ENCODE measurements at regions not wholly inside any gene's neighbourhood (a gene's known extent, or its start where the extent isn't known, plus 50 kb on each side); places are given as distances from the start of the nearest gene placed in this dataset.
A peak's percentile ranks its signal among the peaks of the same experiment; 100 is the strongest.

DNA sequence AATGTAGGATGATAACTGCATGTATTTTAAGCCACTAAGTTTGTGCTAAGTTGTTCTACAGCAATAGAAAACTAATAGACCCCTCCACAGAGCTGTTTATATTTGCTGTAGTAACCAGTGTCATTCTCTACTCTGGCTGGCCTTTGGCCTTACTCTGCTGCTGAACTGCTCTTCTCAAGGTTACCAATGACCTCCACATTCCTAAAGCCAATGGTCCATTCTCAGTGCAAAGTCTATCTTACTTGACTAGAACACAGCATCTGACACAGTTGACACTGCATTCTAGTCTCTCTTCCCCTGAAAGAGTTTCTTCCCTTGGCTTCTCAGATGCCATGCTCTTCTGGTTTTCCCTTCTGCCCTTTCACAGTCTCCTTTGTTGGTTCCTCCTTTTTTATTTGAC lies 154.8 kb upstream of the CRY1 start (continued):
- no peak for TF ChIP-seq FOXP1 (IDR thresholded peaks at IDR 0.05)
- TF ChIP-seq FOXP1 (CRISPR knock-in tag; IDR thresholded peaks at IDR 0.05) = no peak
- no peak for TF ChIP-seq ISX (CRISPR knock-in tag; conservative IDR thresholded peaks at IDR 0.05)
- TF ChIP-seq, protein P1, sequence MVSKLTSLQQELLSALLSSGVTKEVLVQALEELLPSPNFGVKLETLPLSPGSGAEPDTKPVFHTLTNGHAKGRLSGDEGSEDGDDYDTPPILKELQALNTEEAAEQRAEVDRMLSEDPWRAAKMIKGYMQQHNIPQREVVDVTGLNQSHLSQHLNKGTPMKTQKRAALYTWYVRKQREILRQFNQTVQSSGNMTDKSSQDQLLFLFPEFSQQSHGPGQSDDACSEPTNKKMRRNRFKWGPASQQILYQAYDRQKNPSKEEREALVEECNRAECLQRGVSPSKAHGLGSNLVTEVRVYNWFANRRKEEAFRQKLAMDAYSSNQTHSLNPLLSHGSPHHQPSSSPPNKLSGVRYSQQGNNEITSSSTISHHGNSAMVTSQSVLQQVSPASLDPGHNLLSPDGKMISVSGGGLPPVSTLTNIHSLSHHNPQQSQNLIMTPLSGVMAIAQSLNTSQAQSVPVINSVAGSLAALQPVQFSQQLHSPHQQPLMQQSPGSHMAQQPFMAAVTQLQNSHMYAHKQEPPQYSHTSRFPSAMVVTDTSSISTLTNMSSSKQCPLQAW (CRISPR knock-in tag; IDR thresholded peaks at IDR 0.05) = no peak
- TF ChIP-seq, protein P2, sequence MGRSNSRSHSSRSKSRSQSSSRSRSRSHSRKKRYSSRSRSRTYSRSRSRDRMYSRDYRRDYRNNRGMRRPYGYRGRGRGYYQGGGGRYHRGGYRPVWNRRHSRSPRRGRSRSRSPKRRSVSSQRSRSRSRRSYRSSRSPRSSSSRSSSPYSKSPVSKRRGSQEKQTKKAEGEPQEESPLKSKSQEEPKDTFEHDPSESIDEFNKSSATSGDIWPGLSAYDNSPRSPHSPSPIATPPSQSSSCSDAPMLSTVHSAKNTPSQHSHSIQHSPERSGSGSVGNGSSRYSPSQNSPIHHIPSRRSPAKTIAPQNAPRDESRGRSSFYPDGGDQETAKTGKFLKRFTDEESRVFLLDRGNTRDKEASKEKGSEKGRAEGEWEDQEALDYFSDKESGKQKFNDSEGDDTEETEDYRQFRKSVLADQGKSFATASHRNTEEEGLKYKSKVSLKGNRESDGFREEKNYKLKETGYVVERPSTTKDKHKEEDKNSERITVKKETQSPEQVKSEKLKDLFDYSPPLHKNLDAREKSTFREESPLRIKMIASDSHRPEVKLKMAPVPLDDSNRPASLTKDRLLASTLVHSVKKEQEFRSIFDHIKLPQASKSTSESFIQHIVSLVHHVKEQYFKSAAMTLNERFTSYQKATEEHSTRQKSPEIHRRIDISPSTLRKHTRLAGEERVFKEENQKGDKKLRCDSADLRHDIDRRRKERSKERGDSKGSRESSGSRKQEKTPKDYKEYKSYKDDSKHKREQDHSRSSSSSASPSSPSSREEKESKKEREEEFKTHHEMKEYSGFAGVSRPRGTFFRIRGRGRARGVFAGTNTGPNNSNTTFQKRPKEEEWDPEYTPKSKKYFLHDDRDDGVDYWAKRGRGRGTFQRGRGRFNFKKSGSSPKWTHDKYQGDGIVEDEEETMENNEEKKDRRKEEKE (IDR thresholded peaks at IDR 0.05) = no peak
- TF ChIP-seq ZNF317 (CRISPR knock-in tag; IDR thresholded peaks at IDR 0.05) = no peak
- TF ChIP-seq KMT2B (CRISPR knock-in tag; IDR thresholded peaks at IDR 0.05) = no peak
- no peak for TF ChIP-seq NPAS2 (CRISPR knock-in tag; IDR thresholded peaks at IDR 0.05; ENCODE audit: borderline replicate concordance)
- TF ChIP-seq, protein P3, sequence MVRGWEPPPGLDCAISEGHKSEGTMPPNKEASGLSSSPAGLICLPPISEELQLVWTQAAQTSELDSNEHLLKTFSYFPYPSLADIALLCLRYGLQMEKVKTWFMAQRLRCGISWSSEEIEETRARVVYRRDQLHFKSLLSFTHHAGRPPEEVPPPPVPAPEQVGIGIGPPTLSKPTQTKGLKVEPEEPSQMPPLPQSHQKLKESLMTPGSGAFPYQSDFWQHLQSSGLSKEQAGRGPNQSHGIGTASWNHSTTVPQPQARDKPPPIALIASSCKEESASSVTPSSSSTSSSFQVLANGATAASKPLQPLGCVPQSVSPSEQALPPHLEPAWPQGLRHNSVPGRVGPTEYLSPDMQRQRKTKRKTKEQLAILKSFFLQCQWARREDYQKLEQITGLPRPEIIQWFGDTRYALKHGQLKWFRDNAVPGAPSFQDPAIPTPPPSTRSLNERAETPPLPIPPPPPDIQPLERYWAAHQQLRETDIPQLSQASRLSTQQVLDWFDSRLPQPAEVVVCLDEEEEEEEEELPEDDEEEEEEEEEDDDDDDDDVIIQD (CRISPR knock-in tag; IDR thresholded peaks at IDR 0.05; ENCODE audit: low read depth) = peak; percentile 37; the same call in 1 of the 2 replicates
- no peak for TF ChIP-seq TRIM24 (CRISPR knock-in tag; IDR thresholded peaks at IDR 0.05)
- TF ChIP-seq ESRRA (CRISPR knock-in tag; IDR thresholded peaks at IDR 0.05; ENCODE audit: low read depth) = peak; percentile 91; the same call in 1 of the 2 replicates
- TF ChIP-seq, protein P4, sequence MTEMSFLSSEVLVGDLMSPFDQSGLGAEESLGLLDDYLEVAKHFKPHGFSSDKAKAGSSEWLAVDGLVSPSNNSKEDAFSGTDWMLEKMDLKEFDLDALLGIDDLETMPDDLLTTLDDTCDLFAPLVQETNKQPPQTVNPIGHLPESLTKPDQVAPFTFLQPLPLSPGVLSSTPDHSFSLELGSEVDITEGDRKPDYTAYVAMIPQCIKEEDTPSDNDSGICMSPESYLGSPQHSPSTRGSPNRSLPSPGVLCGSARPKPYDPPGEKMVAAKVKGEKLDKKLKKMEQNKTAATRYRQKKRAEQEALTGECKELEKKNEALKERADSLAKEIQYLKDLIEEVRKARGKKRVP (CRISPR knock-in tag; IDR thresholded peaks at IDR 0.05) = no peak
- TF ChIP-seq RARA (CRISPR knock-in tag; IDR thresholded peaks at IDR 0.05) = peak; percentile 44; the same call in 1 of the 2 replicates
- TF ChIP-seq ZBTB20 (CRISPR knock-in tag; IDR thresholded peaks at IDR 0.05; ENCODE audit: borderline replicate concordance, low read depth) = no peak
- TF ChIP-seq TEAD3 (CRISPR knock-in tag; optimal IDR thresholded peaks at IDR 0.05; ENCODE audit: borderline replicate concordance) = peak; percentile 65
- peak; percentile 84 for TF ChIP-seq HNF4A (CRISPR knock-in tag; IDR thresholded peaks at IDR 0.05)
